ENCODE measurements at regions not wholly inside any gene's neighbourhood (a gene's known extent, or its start where the extent isn't known, plus 50 kb on each side); places are given as distances from the start of the nearest gene placed in this dataset.

DNA sequence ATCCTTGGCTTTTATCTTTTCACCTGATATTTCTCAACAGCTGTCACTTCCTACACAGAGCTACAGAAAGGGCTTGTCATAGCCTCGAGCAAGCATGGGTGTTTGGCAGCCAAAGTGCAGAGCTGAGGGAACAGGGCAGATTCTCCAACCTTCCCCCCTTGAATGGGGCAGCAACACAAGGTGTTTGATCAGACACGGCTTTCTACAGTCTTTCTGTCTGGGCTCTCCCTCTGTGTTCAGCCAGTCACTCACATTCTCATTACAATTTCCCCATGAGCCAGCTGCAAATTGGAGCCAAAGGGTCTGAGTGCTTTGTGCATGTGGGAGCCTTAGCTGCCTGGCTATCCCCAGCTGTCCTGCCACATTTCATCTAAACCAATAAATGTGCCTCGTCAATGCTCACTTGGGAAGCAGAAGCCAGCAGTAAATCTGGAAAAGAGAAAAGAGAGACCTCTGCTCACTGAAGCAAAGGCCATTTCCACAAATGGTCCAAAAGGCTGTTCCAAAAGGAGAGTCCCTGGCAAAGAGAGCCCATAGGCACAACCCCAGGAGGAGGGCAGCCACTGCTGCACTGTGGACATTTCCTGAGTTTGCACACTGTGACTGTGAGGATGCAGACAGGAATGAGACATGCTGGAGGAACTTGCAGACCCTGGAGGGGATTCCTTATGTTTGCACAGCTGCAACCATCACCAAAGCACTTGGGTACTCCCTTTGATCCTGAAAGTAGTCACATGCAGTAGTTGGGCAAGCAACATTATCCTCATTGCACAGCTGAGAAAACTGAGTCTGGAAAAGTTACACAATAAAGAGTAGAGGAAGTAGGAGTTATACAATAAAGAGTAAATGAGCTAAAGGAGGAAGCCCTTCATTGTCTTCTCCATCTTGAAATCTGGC is 186.8 kb downstream of the FAM181B start:
- Histone ChIP-seq H3K79me1 (ENCODE audit: low read length) (peaks cover 4% of the 10 kb centered on the region), H2AK5ac (ENCODE audit: low read length) (no peak overlapping the region), H3K18ac (ENCODE audit: low read length) (no peak overlapping the region), H2AFZ (ENCODE audit: insufficient read depth, low read length, poor library complexity) (no peak overlapping the region), H2BK120ac (ENCODE audit: insufficient read depth, low read length, poor library complexity) (no peak overlapping the region), H3K14ac (ENCODE audit: low read length) (no peak overlapping the region), H4K12ac (ENCODE audit: low read depth, low read length) (no peak overlapping the region), H3K27ac (ENCODE audit: low read depth, low read length) (peak overlapping the region; percentile 88), H2BK12ac (ENCODE audit: low read length) (no peak overlapping the region), H4K91ac (ENCODE audit: low read depth, low read length) (peak overlapping the region; percentile 2), H3K27me3 (ENCODE audit: insufficient read depth, low read length) (no peaks in the 10 kb centered on the region), H3K4ac (ENCODE audit: low read depth, low read length) (no peak overlapping the region), H2BK5ac (ENCODE audit: low read depth, low read length, poor library complexity) (peak overlapping the region; percentile 24), H3K36me3 (ENCODE audit: control insufficient read depth in 1 of 2, insufficient read depth in 2 of 2, low read length in 2 of 2) (no peaks in the 10 kb centered on the region), H3K4me1 (ENCODE audit: control insufficient read depth in 1 of 2, insufficient read depth in 2 of 2, low read length in 2 of 2) (peaks cover 4 to 8% of the 10 kb centered on the region in 2 experiments), H3K79me2 (ENCODE audit: control insufficient read depth, insufficient read depth, low read length, poor library complexity) (no peaks in the 10 kb centered on the region), H4K8ac (ENCODE audit: low read depth, low read length) (no peak overlapping the region), H3K9me3 (ENCODE audit: insufficient read depth, low read depth, low read length) (no peaks in the 10 kb centered on the region), H3K23ac (ENCODE audit: low read length) (no peak overlapping the region), H3K9ac (ENCODE audit: low read length) (no peak overlapping the region), H3K4me3 (ENCODE audit: low read depth, low read length) (no peak overlapping the region), H3K4me2 (ENCODE audit: low read length) (peak overlapping the region; percentile 44)
- DNase-seq, result peak; percentile 65
- WGBS (ENCODE audit: extremely low coverage, insufficient coverage, insufficient read length), result no CpG with 5 or more reads among the region's 3 CpGs

DNA sequence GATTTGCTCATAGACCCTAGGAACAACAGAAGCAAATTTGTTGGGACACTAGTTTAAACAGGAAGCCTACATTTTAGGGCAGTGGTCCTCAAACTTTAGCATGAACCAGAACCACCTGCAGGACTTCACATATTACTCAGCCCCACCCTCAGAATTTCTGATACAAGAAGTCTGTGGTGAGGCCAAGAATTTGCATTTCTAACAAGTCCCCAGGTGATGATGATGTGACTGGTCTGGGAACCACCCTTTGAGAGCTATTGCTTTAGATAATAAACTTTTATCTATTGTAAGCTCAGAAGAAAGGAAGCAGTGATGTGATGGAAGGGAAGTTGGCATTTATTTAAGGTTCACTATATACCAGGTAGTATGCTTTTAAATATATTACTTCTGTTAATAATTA is 194.0 kb downstream of the FAM181B start:
- no peaks in the 10 kb centered on the region for H3K27me3 ChIP-seq (ENCODE audit: insufficient read depth, low read length)
- no peak overlapping the region for H4K8ac ChIP-seq (ENCODE audit: low read depth, low read length)
- H3K4me1 ChIP-seq (ENCODE audit: control insufficient read depth in 1 of 2, insufficient read depth in 2 of 2, low read length in 2 of 2), result no peaks in the 10 kb centered on the region
- no peaks in the 10 kb centered on the region for H3K9me3 ChIP-seq (ENCODE audit: insufficient read depth, low read depth, low read length)
- H3K36me3 ChIP-seq (ENCODE audit: control insufficient read depth in 1 of 2, insufficient read depth in 2 of 2, low read length in 2 of 2), result no peaks in the 10 kb centered on the region
- no peak overlapping the region for H3K23ac ChIP-seq (ENCODE audit: low read length)
- H3K27ac ChIP-seq (ENCODE audit: low read depth, low read length), result no peak overlapping the region
- H3K79me1 ChIP-seq (ENCODE audit: low read length), result no peaks in the 10 kb centered on the region
- no peak overlapping the region for H2BK12ac ChIP-seq (ENCODE audit: low read length)
- no peaks in the 10 kb centered on the region for H3K79me2 ChIP-seq (ENCODE audit: control insufficient read depth, insufficient read depth, low read length, poor library complexity)
- no peak overlapping the region for H3K14ac ChIP-seq (ENCODE audit: low read length)
- H3K4me3 ChIP-seq (ENCODE audit: low read depth, low read length), result no peak overlapping the region
- H2BK5ac ChIP-seq (ENCODE audit: low read depth, low read length, poor library complexity), result no peak overlapping the region
- no peak for DNase-seq
- no peak overlapping the region for H3K9ac ChIP-seq (ENCODE audit: low read length)
- H2AFZ ChIP-seq (ENCODE audit: insufficient read depth, low read length, poor library complexity), result no peak overlapping the region
- H2BK120ac ChIP-seq (ENCODE audit: insufficient read depth, low read length, poor library complexity), result no peak overlapping the region
- H2AK5ac ChIP-seq (ENCODE audit: low read length), result no peak overlapping the region
- no peak overlapping the region for H4K12ac ChIP-seq (ENCODE audit: low read depth, low read length)
- H3K4me2 ChIP-seq (ENCODE audit: low read length), result no peak overlapping the region
- no peak overlapping the region for H3K4ac ChIP-seq (ENCODE audit: low read depth, low read length)
- H3K18ac ChIP-seq (ENCODE audit: low read length), result no peak overlapping the region
- no peak overlapping the region for H4K91ac ChIP-seq (ENCODE audit: low read depth, low read length)

DNA sequence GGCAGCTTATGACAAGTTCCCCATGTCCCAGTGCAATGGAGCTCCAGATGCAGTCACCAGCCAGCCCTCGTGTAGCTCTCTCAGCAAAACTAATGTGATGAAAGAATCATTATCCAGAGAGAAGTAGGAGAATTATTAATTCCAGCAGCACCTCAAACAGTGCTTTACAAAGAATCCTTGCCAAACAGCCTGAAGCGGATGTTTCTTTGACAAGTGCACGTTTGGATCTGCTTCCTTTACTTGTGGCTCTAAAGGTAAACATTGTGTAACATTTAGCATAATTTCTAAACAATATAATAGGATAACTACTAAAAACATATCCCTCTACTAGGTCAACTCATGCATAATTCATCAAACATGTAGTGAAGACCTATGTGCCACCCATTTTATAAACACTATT is 197.0 kb downstream of the FAM181B start:
- Histone ChIP-seq H3K27ac (ENCODE audit: low read depth, low read length) (no peak overlapping the region), H3K4me1 (ENCODE audit: control insufficient read depth in 1 of 2, insufficient read depth in 2 of 2, low read length in 2 of 2) (no peaks in the 10 kb centered on the region), H4K12ac (ENCODE audit: low read depth, low read length) (no peak overlapping the region), H3K18ac (ENCODE audit: low read length) (no peak overlapping the region), H3K4ac (ENCODE audit: low read depth, low read length) (no peak overlapping the region), H2BK12ac (ENCODE audit: low read length) (no peak overlapping the region), H3K79me2 (ENCODE audit: control insufficient read depth, insufficient read depth, low read length, poor library complexity) (no peaks in the 10 kb centered on the region), H2BK120ac (ENCODE audit: insufficient read depth, low read length, poor library complexity) (no peak overlapping the region), H3K36me3 (ENCODE audit: control insufficient read depth in 1 of 2, insufficient read depth in 2 of 2, low read length in 2 of 2) (no peaks in the 10 kb centered on the region), H2BK5ac (ENCODE audit: low read depth, low read length, poor library complexity) (no peak overlapping the region), H2AFZ (ENCODE audit: insufficient read depth, low read length, poor library complexity) (no peak overlapping the region), H2AK5ac (ENCODE audit: low read length) (no peak overlapping the region), H4K91ac (ENCODE audit: low read depth, low read length) (no peak overlapping the region), H3K9ac (ENCODE audit: low read length) (no peak overlapping the region), H3K4me2 (ENCODE audit: low read length) (no peak overlapping the region), H3K4me3 (ENCODE audit: low read depth, low read length) (no peak overlapping the region), H4K8ac (ENCODE audit: low read depth, low read length) (no peak overlapping the region), H3K14ac (ENCODE audit: low read length) (no peak overlapping the region), H3K9me3 (ENCODE audit: insufficient read depth, low read depth, low read length) (no peaks in the 10 kb centered on the region), H3K79me1 (ENCODE audit: low read length) (no peaks in the 10 kb centered on the region), H3K27me3 (ENCODE audit: insufficient read depth, low read length) (no peaks in the 10 kb centered on the region), H3K23ac (ENCODE audit: low read length) (no peak overlapping the region)
- no CpG with 5 or more reads among the region's 3 CpGs for WGBS (ENCODE audit: extremely low coverage, insufficient coverage, insufficient read length)
- DNase-seq, result no peak

DNA sequence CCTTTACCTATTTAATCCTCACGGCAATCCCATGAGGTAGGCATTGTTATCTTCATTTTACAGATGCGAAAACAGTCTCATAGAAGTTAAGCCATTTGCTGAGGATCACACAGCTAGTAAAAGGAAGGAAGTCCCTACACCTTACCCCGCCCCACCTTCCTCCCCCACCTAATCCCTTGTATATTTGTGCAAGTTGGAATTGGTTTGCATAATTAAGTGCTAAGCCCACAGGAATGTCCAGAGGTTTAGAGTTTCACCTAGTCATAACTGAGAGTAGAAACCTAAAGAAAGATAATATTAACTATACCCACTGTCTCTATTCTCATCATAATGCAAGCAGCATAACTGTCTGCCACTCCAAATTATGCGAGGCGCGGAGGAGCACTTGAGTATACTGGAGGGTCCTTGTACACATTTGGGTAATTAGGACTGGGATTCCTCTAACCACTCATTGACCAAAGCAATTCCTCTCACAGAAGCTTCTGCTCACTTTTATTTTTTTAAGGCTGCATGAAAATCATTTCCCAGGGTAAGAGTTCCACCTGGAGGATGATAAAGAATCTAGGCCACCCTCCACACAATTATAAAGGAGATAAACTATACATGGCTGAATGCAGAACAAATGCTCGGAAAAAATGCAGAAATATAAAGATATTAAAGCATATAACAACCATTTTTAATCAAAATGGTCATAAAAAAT is 199.9 kb downstream of the FAM181B start:
- Histone ChIP-seq H2BK12ac (ENCODE audit: low read length) (no peak overlapping the region), H4K91ac (ENCODE audit: low read depth, low read length) (no peak overlapping the region), H3K9me3 (ENCODE audit: insufficient read depth, low read depth, low read length) (no peaks in the 10 kb centered on the region), H4K12ac (ENCODE audit: low read depth, low read length) (no peak overlapping the region), H3K27me3 (ENCODE audit: insufficient read depth, low read length) (no peaks in the 10 kb centered on the region), H4K8ac (ENCODE audit: low read depth, low read length) (no peak overlapping the region), H3K4ac (ENCODE audit: low read depth, low read length) (no peak overlapping the region), H3K27ac (ENCODE audit: low read depth, low read length) (no peak overlapping the region), H2BK120ac (ENCODE audit: insufficient read depth, low read length, poor library complexity) (no peak overlapping the region), H2AK5ac (ENCODE audit: low read length) (no peak overlapping the region), H3K9ac (ENCODE audit: low read length) (no peak overlapping the region), H3K4me1 (ENCODE audit: control insufficient read depth in 1 of 2, insufficient read depth in 2 of 2, low read length in 2 of 2) (no peaks in the 10 kb centered on the region), H3K4me3 (ENCODE audit: low read depth, low read length) (no peak overlapping the region), H2BK5ac (ENCODE audit: low read depth, low read length, poor library complexity) (no peak overlapping the region), H2AFZ (ENCODE audit: insufficient read depth, low read length, poor library complexity) (no peak overlapping the region), H3K36me3 (ENCODE audit: control insufficient read depth in 1 of 2, insufficient read depth in 2 of 2, low read length in 2 of 2) (no peaks in the 10 kb centered on the region), H3K79me1 (ENCODE audit: low read length) (no peaks in the 10 kb centered on the region), H3K79me2 (ENCODE audit: control insufficient read depth, insufficient read depth, low read length, poor library complexity) (no peaks in the 10 kb centered on the region), H3K4me2 (ENCODE audit: low read length) (no peak overlapping the region), H3K18ac (ENCODE audit: low read length) (no peak overlapping the region), H3K14ac (ENCODE audit: low read length) (no peak overlapping the region), H3K23ac (ENCODE audit: low read length) (no peak overlapping the region)
- no peak for DNase-seq
- no CpG with 5 or more reads among the region's 7 CpGs for WGBS (ENCODE audit: extremely low coverage, insufficient coverage, insufficient read length)

All from trophoblast cell (in vitro differentiated cells and primary cell).